ENCODE measurements at regions not wholly inside any gene's neighbourhood (a gene's known extent, or its start where the extent isn't known, plus 50 kb on each side); places are given as distances from the start of the nearest gene placed in this dataset. TPM values are rescaled to one million over a fixed set of nuclear protein-coding genes. Genes with fewer than 3 reads are reported as not detected.

DNA sequence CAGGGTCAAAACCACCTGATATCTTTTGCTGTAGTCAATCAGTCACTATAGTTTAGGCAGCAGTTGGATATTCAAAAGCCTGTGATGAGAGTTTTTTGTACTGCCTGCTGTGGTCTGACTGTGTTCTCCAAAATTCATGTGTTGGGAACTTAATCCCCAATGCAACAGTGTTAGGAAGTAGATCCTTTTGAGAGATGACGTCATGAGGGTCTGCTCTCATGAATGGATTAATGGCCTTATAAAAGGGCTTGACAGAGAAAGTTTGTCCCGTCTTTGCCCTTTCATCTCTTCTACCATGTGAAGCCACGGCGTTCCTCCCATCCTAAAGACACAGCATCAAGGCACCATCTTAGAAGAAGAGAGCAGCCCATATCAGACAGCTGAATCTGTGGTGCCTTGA, 50.8 kb upstream of the PDE3A start:
- ChIA-PET CTCF (no interaction called here), POLR2A (no interaction called here)
- no peak for DNase-seq (ENCODE audit: low read depth, low spot score)
- TF ChIP-seq, protein P1, sequence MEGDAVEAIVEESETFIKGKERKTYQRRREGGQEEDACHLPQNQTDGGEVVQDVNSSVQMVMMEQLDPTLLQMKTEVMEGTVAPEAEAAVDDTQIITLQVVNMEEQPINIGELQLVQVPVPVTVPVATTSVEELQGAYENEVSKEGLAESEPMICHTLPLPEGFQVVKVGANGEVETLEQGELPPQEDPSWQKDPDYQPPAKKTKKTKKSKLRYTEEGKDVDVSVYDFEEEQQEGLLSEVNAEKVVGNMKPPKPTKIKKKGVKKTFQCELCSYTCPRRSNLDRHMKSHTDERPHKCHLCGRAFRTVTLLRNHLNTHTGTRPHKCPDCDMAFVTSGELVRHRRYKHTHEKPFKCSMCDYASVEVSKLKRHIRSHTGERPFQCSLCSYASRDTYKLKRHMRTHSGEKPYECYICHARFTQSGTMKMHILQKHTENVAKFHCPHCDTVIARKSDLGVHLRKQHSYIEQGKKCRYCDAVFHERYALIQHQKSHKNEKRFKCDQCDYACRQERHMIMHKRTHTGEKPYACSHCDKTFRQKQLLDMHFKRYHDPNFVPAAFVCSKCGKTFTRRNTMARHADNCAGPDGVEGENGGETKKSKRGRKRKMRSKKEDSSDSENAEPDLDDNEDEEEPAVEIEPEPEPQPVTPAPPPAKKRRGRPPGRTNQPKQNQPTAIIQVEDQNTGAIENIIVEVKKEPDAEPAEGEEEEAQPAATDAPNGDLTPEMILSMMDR (IDR thresholded peaks at IDR 0.05; ENCODE audit: low read depth, low read length), result no peak
- no peaks in the 10 kb centered on the region for H3K9me3 ChIP-seq (ENCODE audit: control insufficient read depth, insufficient read depth, low read length)
- H3K4me3 ChIP-seq (ENCODE audit: low read depth, low read length), result no peak overlapping the region
- H3K27ac ChIP-seq (ENCODE audit: low read depth, low read length), result no peak overlapping the region
- no peaks in the 10 kb centered on the region for H3K27me3 ChIP-seq (ENCODE audit: control insufficient read depth, insufficient read depth, low read length)

Small RNA genes in the stretch of these regions (small RNA-seq; reads per million reads assigned to genes)
- not detected for gene RNU1-146P (ENCODE audit: insufficient read length, low read depth)
